ENCODE measurements at regions not wholly inside any gene's neighbourhood (a gene's known extent, or its start where the extent isn't known, plus 50 kb on each side); places are given as distances from the start of the nearest gene placed in this dataset.

- TF ChIP-seq ZBTB4 (CRISPR knock-in tag; IDR thresholded peaks at IDR 0.05): no peak
These were observed 75.1 kb upstream of the EPCAM start (continued) for GRCh38 chr2:47293976-47294375.

GRCh38 chr2:47288864-47289263, 80.2 kb upstream of the EPCAM start:
- DNase-seq (ENCODE audit: low read depth, low spot score): no peak
- BruUV-seq (replicated peaks): no TSS peak
- intact Hi-C loops (cut with micrococcal nuclease; ENCODE audit: unreplicated experiment): no loop called here
- H3K4me1 ChIP-seq (ENCODE audit: control insufficient read depth, insufficient read depth, low read length): no peaks in the 10 kb centered on the region
- H3K79me2 ChIP-seq (ENCODE audit: control insufficient read depth, insufficient read depth, low read length): no peaks in the 10 kb centered on the region
- no peak overlapping the region for H3K4me2 ChIP-seq (ENCODE audit: control insufficient read depth, insufficient read depth)
- H3K36me3 ChIP-seq (ENCODE audit: control insufficient read depth in 2 of 2, insufficient read depth in 2 of 2, low read length in 1 of 2): no peaks in the 10 kb centered on the region
- ATAC-seq: no peak
- no peak overlapping the region for H3K9ac ChIP-seq (ENCODE audit: control insufficient read depth, insufficient read depth, low read length)
- no peaks in the 10 kb centered on the region for H3K9me3 ChIP-seq (replicated peaks; ENCODE audit: control insufficient read depth, insufficient read depth, low read length)
- RAD21 ChIA-PET (ENCODE audit: unreplicated experiment): no interaction called here
- H3K4me3 ChIP-seq: no peak overlapping the region
- H3K27me3 ChIP-seq (replicated peaks in 1 of 2; ENCODE audit: control insufficient read depth in 2 of 2, insufficient read depth in 2 of 2, low read length in 1 of 2): no peaks in the 10 kb centered on the region
- WGBS (ENCODE audit: insufficient coverage, insufficient replicate concordance, low lambda C conversion rate, missing lambda C conversion rate): 24% methylated on average over 1 of the region's 1 CpG
- POLR2A ChIA-PET: interaction anchor here (0.6 to 1.3 kb wide), 2 partner anchors 13 to 554 kb away, joined by 3 read pairs; no protein-coding TSS in a partner anchor
- H4K20me1 ChIP-seq (ENCODE audit: control insufficient read depth, insufficient read depth): no peaks in the 10 kb centered on the region
- no peak overlapping the region for H2AFZ ChIP-seq (ENCODE audit: control insufficient read depth, low read depth, low read length)
- CTCF ChIA-PET: interaction anchor here (1.0 to 1.8 kb wide), 3 partner anchors 13 to 33 kb away, joined by 3 to 4 read pairs (median 4); no protein-coding TSS in a partner anchor
- SMC1A ChIA-PET (ENCODE audit: uncharacterized antibody, unreplicated experiment): interaction anchor here (0.8 to 1.9 kb wide), 6 partner anchors 8 to 124 kb away, joined by 3 to 8 read pairs (median 4); no protein-coding TSS in a partner anchor
- no peak overlapping the region for H3K27ac ChIP-seq (ENCODE audit: control insufficient read depth, insufficient read depth)
- FAIRE-seq: no peak
- in situ Hi-C loops (cut with MboI): no loop called here
- no peak for TF ChIP-seq MTA3 (IDR thresholded peaks at IDR 0.05; ENCODE audit: borderline replicate concordance, low read length)
- TF ChIP-seq NR2C1 (IDR thresholded peaks at IDR 0.05): no peak
- no peak for TF ChIP-seq PAX5 (IDR thresholded peaks at IDR 0.05; ENCODE audit: borderline replicate concordance, low read depth, low read length)
- no peak for TF ChIP-seq SMARCA5 (IDR thresholded peaks at IDR 0.05)
- TF ChIP-seq, protein P1, sequence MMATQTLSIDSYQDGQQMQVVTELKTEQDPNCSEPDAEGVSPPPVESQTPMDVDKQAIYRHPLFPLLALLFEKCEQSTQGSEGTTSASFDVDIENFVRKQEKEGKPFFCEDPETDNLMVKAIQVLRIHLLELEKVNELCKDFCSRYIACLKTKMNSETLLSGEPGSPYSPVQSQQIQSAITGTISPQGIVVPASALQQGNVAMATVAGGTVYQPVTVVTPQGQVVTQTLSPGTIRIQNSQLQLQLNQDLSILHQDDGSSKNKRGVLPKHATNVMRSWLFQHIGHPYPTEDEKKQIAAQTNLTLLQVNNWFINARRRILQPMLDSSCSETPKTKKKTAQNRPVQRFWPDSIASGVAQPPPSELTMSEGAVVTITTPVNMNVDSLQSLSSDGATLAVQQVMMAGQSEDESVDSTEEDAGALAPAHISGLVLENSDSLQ (IDR thresholded peaks at IDR 0.05): no peak
- TF ChIP-seq JUND (IDR thresholded peaks at IDR 0.05; ENCODE audit: low read depth, low read length): no peak
- TF ChIP-seq GABPA (IDR thresholded peaks at IDR 0.05; ENCODE audit: low read depth): no peak
- no peak for TF ChIP-seq SMAD5 (IDR thresholded peaks at IDR 0.05; ENCODE audit: low read depth)
- TF ChIP-seq CEBPZ (IDR thresholded peaks at IDR 0.05; ENCODE audit: low read depth, low read length): no peak
- TF ChIP-seq EED (IDR thresholded peaks at IDR 0.05; ENCODE audit: low read depth): no peak
- no peak for TF ChIP-seq CHD4 (IDR thresholded peaks at IDR 0.05)
- no peak for TF ChIP-seq PRDM15 (CRISPR knock-in tag; IDR thresholded peaks at IDR 0.05)

All from GM12878 (cell line).